Neuronal stem cell (in vitro differentiated cells): ENCODE measurements at regions not wholly inside any gene's neighbourhood (a gene's known extent, or its start where the extent isn't known, plus 50 kb on each side); places are given as distances from the start of the nearest gene placed in this dataset.

Source experiments
- DNase-seq: peaks from one replicate; pipeline ENCODE4 v3.0.0-alpha.2; 2013; ENCODE audit warnings: low spot score
- H2AFZ ChIP-seq: one replicate; pipeline ENCODE4 v1.6.1; 2013; ENCODE audit warnings: mild to moderate bottlenecking, low read length, inconsistent platforms
- H2AK5ac ChIP-seq: 2 replicates; pipeline ENCODE4 v1.6.1; 2013; ENCODE audit warnings: low read depth, mild to moderate bottlenecking, inconsistent platforms, low read length, moderate library complexity, mixed read lengths
- H2BK120ac ChIP-seq: 2 replicates; pipeline ENCODE4 v1.6.1; 2013; ENCODE audit warnings: low read depth, mild to moderate bottlenecking, inconsistent platforms, low read length, moderate library complexity, mixed read lengths
- H2BK12ac ChIP-seq: one replicate; pipeline ENCODE4 v1.6.1; 2013; ENCODE audit warnings: low read length, inconsistent platforms
- H2BK15ac ChIP-seq: 2 replicates; pipeline ENCODE4 v1.6.1; 2013; ENCODE audit warnings: mild to moderate bottlenecking, low read length, inconsistent platforms, mixed read lengths
- H2BK5ac ChIP-seq: one replicate; pipeline ENCODE4 v1.6.1; 2013; ENCODE audit warnings: inconsistent platforms, mild to moderate bottlenecking, low read length, moderate library complexity
- H3K14ac ChIP-seq: one replicate; pipeline ENCODE4 v1.6.1; 2013; ENCODE audit warnings: low read length, inconsistent platforms
- H3K18ac ChIP-seq: 2 replicates; pipeline ENCODE4 v1.6.1; 2013; ENCODE audit warnings: low read length, inconsistent platforms
- H3K23ac ChIP-seq: 2 replicates; pipeline ENCODE4 v1.6.1; 2013; ENCODE audit warnings: low read depth, mild to moderate bottlenecking, mixed read lengths, low read length, inconsistent platforms; ENCODE audit not compliant: poor library complexity
- H3K27ac ChIP-seq: replicated peaks from 3 replicates; pipeline ENCODE4 v1.5.1; 2013; ENCODE audit warnings: low read length, inconsistent platforms
- H3K27me3 ChIP-seq, 3 experiments: 2 replicates each; pipeline ENCODE4 v1.6.1; 2013; ENCODE audit warnings: low read length in 3 of 3, mild to moderate bottlenecking in 2 of 3, inconsistent platforms in 1 of 3, low read depth in 1 of 3, mixed read lengths in 1 of 3, moderate library complexity in 1 of 3; ENCODE audit not compliant: control insufficient read depth in 3 of 3, insufficient read depth in 3 of 3
- H3K36me3 ChIP-seq, 2 donors: replicated peaks in 1 of 2; 2 replicates each; pipeline ENCODE4 v1.6.1; 2013; ENCODE audit warnings: low read length in 2 of 2; ENCODE audit not compliant: control insufficient read depth in 2 of 2, insufficient read depth in 2 of 2
- H3K4ac ChIP-seq: 2 replicates; pipeline ENCODE4 v1.6.1; 2013; ENCODE audit warnings: inconsistent platforms, mild to moderate bottlenecking, low read length, moderate library complexity
- H3K4me1 ChIP-seq, 2 donors: 1 replicate in 1 of 2; 2 replicates in 1 of 2; pipeline ENCODE4 v1.6.1; 2013; ENCODE audit warnings: low read length in 2 of 2, low read depth in 1 of 2; ENCODE audit not compliant: control insufficient read depth in 2 of 2, insufficient read depth in 1 of 2
- H3K4me2 ChIP-seq: one replicate; pipeline ENCODE4 v1.6.1; 2013; ENCODE audit warnings: mild to moderate bottlenecking, low read length, inconsistent platforms; ENCODE audit not compliant: insufficient read depth, poor library complexity, severe bottlenecking
- H3K4me3 ChIP-seq, 2 donors: 2 replicates each; pipeline ENCODE4 v1.5.1; 2013; ENCODE audit warnings: low read length in 2 of 2, mild to moderate bottlenecking in 2 of 2, inconsistent platforms in 1 of 2, moderate library complexity in 1 of 2
- H3K79me1 ChIP-seq: one replicate; pipeline ENCODE4 v1.6.1; 2013; ENCODE audit warnings: low read depth, mild to moderate bottlenecking, inconsistent platforms, low read length, moderate library complexity
- H3K9ac ChIP-seq: one replicate; pipeline ENCODE4 v1.6.1; 2013; ENCODE audit warnings: mild to moderate bottlenecking, low read depth, low read length, inconsistent platforms; ENCODE audit not compliant: poor library complexity
- H3K9me3 ChIP-seq, 2 donors: replicated peaks in 1 of 2; 2 replicates each; pipeline versions ENCODE3 to v1.6.1; 2013; ENCODE audit warnings: low read length in 2 of 2, mild to moderate bottlenecking in 2 of 2, inconsistent platforms in 1 of 2, low read depth in 1 of 2, mixed read lengths in 1 of 2, moderate library complexity in 1 of 2; ENCODE audit not compliant: control insufficient read depth in 2 of 2, insufficient read depth in 1 of 2
- H4K8ac ChIP-seq: one replicate; pipeline ENCODE4 v1.6.1; 2013; ENCODE audit warnings: low read depth, mild to moderate bottlenecking, inconsistent platforms, low read length, moderate library complexity
- H4K91ac ChIP-seq: one replicate; pipeline ENCODE4 v1.6.1; 2013; ENCODE audit warnings: low read length, low read depth, mild to moderate bottlenecking, inconsistent platforms; ENCODE audit not compliant: poor library complexity
- WGBS, 2 donors: extraction: QIAGEN DNeasy Blood & Tissue Kit; methylation state at CpG; one replicate each; pipeline ENCODE4 v1.1.7; 2013; ENCODE audit warnings: missing lambda C conversion rate in 2 of 2, mixed read lengths in 1 of 2; ENCODE audit not compliant: insufficient read length in 2 of 2, insufficient replicate concordance in 1 of 2; ENCODE audit errors: extremely low coverage in 2 of 2; 5-methylcytosine and 5-hydroxymethylcytosine counted together

DNA sequence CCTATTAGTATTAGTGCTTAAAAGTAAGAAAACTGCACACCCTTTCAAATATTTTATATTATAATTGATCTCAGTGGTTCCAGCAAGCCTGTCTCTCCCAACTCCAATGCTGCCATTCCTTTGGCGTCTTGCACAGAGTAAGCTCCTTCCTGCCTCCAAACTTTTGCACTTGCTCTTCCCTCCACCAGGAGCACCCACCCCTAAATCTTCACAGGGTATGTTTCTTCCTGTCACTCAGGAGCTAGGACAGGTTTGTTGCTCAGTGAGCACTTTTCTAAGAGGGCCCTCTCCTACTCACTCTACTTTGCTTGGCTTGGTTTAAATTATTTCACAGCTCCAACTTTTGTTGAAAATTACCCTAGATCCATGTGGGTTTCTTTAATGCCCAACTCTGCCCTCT lies 189.1 kb upstream of the ADRA1B start:
- Histone ChIP-seq H2AK5ac (no peak overlapping the region), H3K18ac (no peak overlapping the region), H4K91ac (no peak overlapping the region), H2BK15ac (no peak overlapping the region), H3K27me3 (no peaks in the 10 kb centered on the region), H2BK120ac (no peak overlapping the region), H3K4me2 (no peak overlapping the region), H3K4me3 (no peak overlapping the region), H3K9me3 (peaks cover 0 to 1% of the 10 kb centered on the region in 2 donors), H3K23ac (no peak overlapping the region), H3K4ac (no peak overlapping the region), H3K4me1 (peaks cover 0 to 2% of the 10 kb centered on the region in 2 donors), H3K9ac (no peak overlapping the region), H3K14ac (no peak overlapping the region), H3K36me3 (no peaks in the 10 kb centered on the region), H4K8ac (no peak overlapping the region), H2BK5ac (no peak overlapping the region), H3K27ac (no peak overlapping the region), H2BK12ac (no peak overlapping the region), H2AFZ (no peak overlapping the region), H3K79me1 (no peaks in the 10 kb centered on the region)
- DNase-seq = no peak
- no CpG with 5 or more reads among the region's 1 CpG for WGBS, 2 donors

DNA sequence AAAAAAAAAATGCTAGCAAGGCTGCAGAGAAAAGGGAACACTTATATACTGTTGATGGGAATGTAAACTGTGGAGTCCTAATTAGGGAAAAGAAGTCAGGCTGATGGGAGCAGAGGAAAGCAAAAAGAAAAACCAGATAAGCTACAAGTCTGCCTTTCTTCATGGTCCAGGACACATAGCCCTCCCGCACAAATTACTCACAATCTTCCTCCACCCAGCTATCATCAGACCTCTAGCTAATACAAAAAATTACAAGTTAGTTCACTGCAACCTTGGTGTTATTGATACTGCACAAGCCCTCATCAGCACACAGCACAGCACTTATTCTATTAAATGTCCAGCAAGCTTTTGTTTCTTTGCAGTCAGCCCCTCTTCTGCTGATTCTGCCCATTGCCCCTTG lies 186.0 kb upstream of the ADRA1B start:
- no CpG with 5 or more reads among the region's 1 CpG for WGBS, 2 donors
- H3K9me3 ChIP-seq = no peaks in the 10 kb centered on the region
- no peak overlapping the region for H3K9ac ChIP-seq
- H2BK15ac ChIP-seq = no peak overlapping the region
- H3K36me3 ChIP-seq = no peaks in the 10 kb centered on the region
- peaks cover 0 to under 1% of the 10 kb centered on the region in 2 donors for H3K4me1 ChIP-seq
- no peaks in the 10 kb centered on the region for H3K27me3 ChIP-seq
- H4K91ac ChIP-seq = no peak overlapping the region
- H3K4ac ChIP-seq = no peak overlapping the region
- H2BK12ac ChIP-seq = no peak overlapping the region
- no peak overlapping the region for H2AFZ ChIP-seq
- H3K23ac ChIP-seq = no peak overlapping the region
- no peak overlapping the region for H3K18ac ChIP-seq
- no peak overlapping the region for H3K14ac ChIP-seq
- H3K79me1 ChIP-seq = no peaks in the 10 kb centered on the region
- H4K8ac ChIP-seq = no peak overlapping the region
- H3K27ac ChIP-seq = no peak overlapping the region
- H3K4me2 ChIP-seq = no peak overlapping the region
- H2AK5ac ChIP-seq = no peak overlapping the region
- no peak overlapping the region for H2BK120ac ChIP-seq
- no peak for DNase-seq
- H2BK5ac ChIP-seq = no peak overlapping the region
- no peak overlapping the region for H3K4me3 ChIP-seq

DNA sequence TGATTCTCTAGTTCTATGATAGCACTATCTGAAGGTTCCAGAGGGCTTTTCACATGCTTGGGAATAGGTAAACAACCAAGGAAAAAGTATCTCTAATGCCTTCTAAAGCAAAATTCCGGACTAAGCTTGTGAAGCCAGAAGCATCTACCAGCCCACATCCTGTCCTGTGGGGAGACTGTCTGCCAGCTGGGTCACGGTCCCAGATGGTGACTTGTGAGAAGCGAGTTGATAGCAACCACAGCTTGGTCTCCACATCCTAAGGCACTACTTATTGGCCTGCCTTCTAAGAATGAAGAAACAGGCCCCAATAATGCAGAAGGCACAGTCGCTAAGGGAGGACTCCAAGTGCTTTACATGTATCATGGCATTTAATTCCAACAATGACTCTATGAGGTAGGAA lies 184.1 kb upstream of the ADRA1B start:
- Histone ChIP-seq H3K4me3 (no peak overlapping the region), H3K4ac (no peak overlapping the region)
- no CpG with 5 or more reads among the region's 4 CpGs for WGBS, 2 donors

GRCh38 chr5:159734366-159734765 lies 181.9 kb upstream of the ADRA1B start:
- no peak overlapping the region for H3K23ac ChIP-seq
- H3K36me3 ChIP-seq = no peaks in the 10 kb centered on the region
- H3K9ac ChIP-seq = no peak overlapping the region
- DNase-seq = no peak
- no peak overlapping the region for H2BK5ac ChIP-seq
- H3K79me1 ChIP-seq = no peaks in the 10 kb centered on the region
- no peak overlapping the region for H2AFZ ChIP-seq
- H3K4ac ChIP-seq = no peak overlapping the region
- H2BK12ac ChIP-seq = no peak overlapping the region
- no peak overlapping the region for H2AK5ac ChIP-seq
- H4K8ac ChIP-seq = no peak overlapping the region
- H3K27ac ChIP-seq = no peak overlapping the region
- no peaks in the 10 kb centered on the region for H3K27me3 ChIP-seq
- H3K4me1 ChIP-seq = no peaks in the 10 kb centered on the region
- H3K9me3 ChIP-seq = no peaks in the 10 kb centered on the region
- H3K4me3 ChIP-seq = no peak overlapping the region
- H3K18ac ChIP-seq = no peak overlapping the region
- H2BK15ac ChIP-seq = no peak overlapping the region
- no peak overlapping the region for H4K91ac ChIP-seq
- no CpG with 5 or more reads among the region's 2 CpGs for WGBS, 2 donors
- no peak overlapping the region for H3K14ac ChIP-seq
- no peak overlapping the region for H2BK120ac ChIP-seq
- H3K4me2 ChIP-seq = no peak overlapping the region

More for the DNA sequence above, 184.1 kb upstream of the ADRA1B start:
- no peak overlapping the region for H4K8ac ChIP-seq
- no peak overlapping the region for H3K4me2 ChIP-seq
- H2BK5ac ChIP-seq = no peak overlapping the region
- H3K23ac ChIP-seq = no peak overlapping the region
- no peaks in the 10 kb centered on the region for H3K36me3 ChIP-seq
- DNase-seq = no peak
- H2BK12ac ChIP-seq = no peak overlapping the region
- H3K14ac ChIP-seq = no peak overlapping the region
- H3K4me1 ChIP-seq = no peaks in the 10 kb centered on the region
- no peaks in the 10 kb centered on the region for H3K27me3 ChIP-seq
- H3K9ac ChIP-seq = no peak overlapping the region
- H2AK5ac ChIP-seq = no peak overlapping the region
- no peak overlapping the region for H3K27ac ChIP-seq
- H3K79me1 ChIP-seq = no peaks in the 10 kb centered on the region
- H3K18ac ChIP-seq = no peak overlapping the region
- no peak overlapping the region for H2BK15ac ChIP-seq
- H2AFZ ChIP-seq = no peak overlapping the region
- no peak overlapping the region for H4K91ac ChIP-seq
- H3K9me3 ChIP-seq = no peaks in the 10 kb centered on the region
- no peak overlapping the region for H2BK120ac ChIP-seq
